ENCODE measurements at regions not wholly inside any gene's neighbourhood (a gene's known extent, or its start where the extent isn't known, plus 50 kb on each side); places are given as distances from the start of the nearest gene placed in this dataset.
"Not testable (repeated sequence)": the region's sequence is repeated elsewhere in the genome, so short reads cannot be mapped to it uniquely, and the experiment has no call there.

DNA sequence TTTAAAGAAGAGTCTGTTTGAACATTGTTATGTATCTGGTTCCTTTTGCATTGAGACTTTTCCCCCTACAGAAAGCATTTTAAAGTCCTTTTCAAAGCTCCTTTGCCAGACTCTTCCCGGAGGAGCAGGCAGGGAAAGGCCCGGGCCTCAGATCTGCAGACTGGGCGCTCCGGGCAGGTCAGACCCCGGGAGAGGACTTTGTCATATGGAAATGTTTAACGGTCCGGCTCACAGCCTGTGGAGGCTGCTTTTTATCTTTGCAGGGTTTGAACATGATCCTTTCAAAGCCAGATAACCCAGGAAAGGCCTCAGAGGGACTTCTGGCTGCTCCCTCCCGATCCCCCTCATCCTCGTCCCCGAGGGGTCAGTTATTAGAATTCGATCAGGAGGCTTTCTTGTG, 82.1 kb upstream of the IRX2 start:
- H3K27ac ChIP-seq, result no peak overlapping the region
- no peak overlapping the region for H3K4me3 ChIP-seq

- H3K27ac ChIP-seq, result no peak overlapping the region
- H3K4me3 ChIP-seq, result no peak overlapping the region
Measured at GRCh38 chr5:2832394-2832793, 80.9 kb upstream of the IRX2 start.

DNA sequence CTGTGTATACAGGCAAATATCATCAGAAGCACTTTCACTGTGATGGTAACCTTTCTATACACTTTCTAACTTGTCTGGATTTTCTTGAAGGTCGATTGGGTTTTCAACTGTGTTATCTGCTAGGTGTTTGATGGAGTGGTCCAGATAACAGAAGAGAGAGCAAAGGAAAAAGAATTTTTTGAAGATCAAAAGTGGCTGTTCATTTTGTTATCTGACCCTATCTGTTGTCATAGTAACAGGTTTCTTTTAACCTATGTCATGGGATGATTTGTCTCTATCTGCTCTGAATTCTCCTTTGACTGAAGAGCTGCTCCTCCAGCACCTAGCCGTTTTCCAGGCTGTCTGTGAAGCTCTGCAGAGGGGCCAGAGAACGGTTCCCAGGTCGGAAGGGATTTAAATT, 77.8 kb upstream of the IRX2 start:
- Histone ChIP-seq H3K4me3 (no peak overlapping the region), H3K27ac (no peak overlapping the region)

DNA sequence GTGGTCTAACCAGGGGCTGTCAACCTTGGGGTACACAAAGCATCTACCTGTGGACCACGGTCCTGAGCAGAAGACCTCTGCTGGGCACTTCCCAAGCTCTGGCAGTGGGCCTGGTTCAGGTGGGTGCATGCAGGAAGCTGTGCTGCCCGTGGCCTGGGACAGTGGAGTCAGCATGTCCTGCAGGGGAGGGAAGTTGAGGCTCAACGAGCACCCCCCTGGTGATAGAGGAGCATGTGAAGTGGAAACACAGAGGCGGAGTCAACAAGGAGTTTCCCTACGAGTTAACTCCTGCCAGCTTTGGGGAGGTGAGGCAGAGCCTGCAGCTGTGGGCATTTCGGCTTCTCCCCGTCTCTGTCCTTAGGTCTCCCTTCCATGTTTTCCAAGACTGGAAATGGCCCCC, 67.5 kb upstream of the IRX2 start:
- H3K27ac ChIP-seq, result no peak overlapping the region
- no peak overlapping the region for H3K4me3 ChIP-seq

- Histone ChIP-seq H3K4me3 (no peak overlapping the region), H3K27ac (no peak overlapping the region)
Measured at GRCh38 chr5:2817031-2817603, 65.6 kb upstream of the IRX2 start.

DNA sequence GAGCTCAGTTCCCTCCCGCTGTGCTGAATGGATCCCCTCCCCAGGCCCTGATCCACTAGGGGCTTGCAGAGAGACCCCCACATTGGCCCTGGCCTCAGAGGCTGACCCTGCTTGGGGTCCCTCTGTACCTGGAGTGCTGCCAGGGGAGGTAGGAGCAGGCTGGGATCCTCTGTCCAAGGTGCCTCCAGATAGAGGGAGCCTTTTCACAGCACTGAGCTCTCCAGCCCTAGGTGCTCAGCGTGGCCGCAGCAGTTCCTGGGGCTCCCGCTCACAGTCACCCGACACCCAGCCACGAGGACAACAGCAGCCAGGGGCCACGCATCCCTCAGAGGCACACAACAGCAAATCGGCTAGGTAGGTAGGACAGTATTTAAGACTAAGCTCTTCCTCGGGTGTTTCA, 62.2 kb upstream of the IRX2 start:
- no peak overlapping the region for H3K27ac ChIP-seq
- H3K4me3 ChIP-seq, result no peak overlapping the region

DNA sequence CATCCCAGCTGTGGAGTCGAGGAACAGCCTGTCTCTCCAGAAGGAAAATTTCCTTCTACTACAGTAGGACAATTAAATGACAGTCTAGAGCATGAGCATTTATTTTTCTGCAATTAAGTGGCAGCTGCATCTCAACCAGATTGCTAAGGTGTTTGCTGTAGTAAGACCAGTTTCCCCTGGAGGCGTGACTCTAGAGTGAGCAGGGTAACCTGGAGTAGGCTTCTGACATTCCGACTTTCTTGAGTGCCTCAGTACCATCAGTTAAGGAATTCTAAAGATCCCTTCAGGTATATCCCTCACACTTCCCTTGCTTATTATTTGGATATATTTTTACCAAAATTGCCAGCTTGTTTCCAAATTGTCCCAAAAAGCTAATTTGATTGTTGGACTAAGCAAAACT, 59.2 kb upstream of the IRX2 start:
- H3K4me3 ChIP-seq, result no peak overlapping the region
- no peak overlapping the region for H3K27ac ChIP-seq

- H3K4me3 ChIP-seq, H3K27ac ChIP-seq: not testable (repeated sequence)
Measured at GRCh38 chr5:2807244-2807643, 55.8 kb upstream of the IRX2 start.

GRCh38 chr5:2806176-2806575, 54.7 kb upstream of the IRX2 start:
- Histone ChIP-seq H3K4me3 (no peak overlapping the region), H3K27ac (no peak overlapping the region)

- no peak overlapping the region for H3K27ac ChIP-seq
- no peak overlapping the region for H3K4me3 ChIP-seq
Measured at GRCh38 chr5:2805080-2805479, 53.6 kb upstream of the IRX2 start.

- Histone ChIP-seq H3K4me3 (no peak overlapping the region), H3K27ac (no peak overlapping the region)
Measured at GRCh38 chr5:2803751-2804150, 52.3 kb upstream of the IRX2 start.

DNA sequence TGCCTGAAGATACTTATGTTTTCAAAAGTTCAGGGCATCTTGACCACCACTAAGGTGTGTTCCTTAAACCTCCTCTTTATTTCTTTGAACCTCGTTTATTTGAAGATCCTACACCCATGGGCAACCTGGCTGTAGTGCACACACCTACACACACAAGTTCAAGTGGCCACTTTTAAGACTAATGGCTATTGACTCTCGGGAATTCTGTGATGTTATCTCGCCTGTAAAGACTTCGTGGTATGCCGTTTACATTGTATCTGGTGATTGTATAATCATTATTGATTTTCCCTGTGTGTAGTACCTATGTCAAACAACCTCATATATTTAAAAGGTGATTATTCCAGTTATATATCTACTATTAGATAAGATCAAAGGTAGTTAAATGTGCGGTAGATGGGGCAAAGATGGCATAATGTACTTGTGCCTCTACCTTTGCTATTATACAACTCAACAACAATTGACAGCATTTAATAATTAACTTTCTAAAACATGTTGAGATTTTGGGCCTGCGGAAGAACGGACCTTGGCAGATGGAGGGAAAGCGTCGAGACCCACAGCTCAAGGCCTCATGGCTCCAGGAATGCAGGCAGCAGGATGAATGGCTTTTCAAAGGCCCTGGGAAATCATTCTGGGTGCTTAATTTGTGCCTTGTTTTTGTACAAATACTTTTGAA, 51.4 kb upstream of the IRX2 start:
- H3K4me3 ChIP-seq, result no peak overlapping the region
- no peak overlapping the region for H3K27ac ChIP-seq

- Histone ChIP-seq H3K4me3 (no peak overlapping the region), H3K27ac (no peak overlapping the region)
Measured at GRCh38 chr5:2801577-2802525, 50.4 kb upstream of the IRX2 start.

Measured in skin epidermis (tissue), 12 donors.